ENCODE measurements at regions not wholly inside any gene's neighbourhood (a gene's known extent, or its start where the extent isn't known, plus 50 kb on each side); places are given as distances from the start of the nearest gene placed in this dataset.
"Not testable (repeated sequence)": the region's sequence is repeated elsewhere in the genome, so short reads cannot be mapped to it uniquely, and the experiment has no call there.

GRCh38 chr17:83159204-83160049 lies 80.0 kb downstream of the METRNL start:
- DNase-seq = no peak

GRCh38 chr17:83160443-83161297 lies 81.3 kb downstream of the METRNL start:
- no peak for DNase-seq

- DNase-seq = no peak
Observed at GRCh38 chr17:83161298-83162034, 82.1 kb downstream of the METRNL start.

GRCh38 chr17:83162035-83162745 lies 82.8 kb downstream of the METRNL start:
- no peak for DNase-seq

GRCh38 chr17:83164490-83164889 lies 85.1 kb downstream of the METRNL start:
- no peak for DNase-seq

GRCh38 chr17:83170571-83171260 lies 91.3 kb downstream of the METRNL start:
- no peak for DNase-seq

- no peak for DNase-seq
Observed at GRCh38 chr17:83171661-83172060, 92.3 kb downstream of the METRNL start.

GRCh38 chr17:83172099-83172498 lies 92.7 kb downstream of the METRNL start:
- not testable (repeated sequence) for DNase-seq

GRCh38 chr17:83172646-83173045 lies 93.2 kb downstream of the METRNL start:
- DNase-seq = not testable (repeated sequence)

GRCh38 chr17:83173180-83173913 lies 93.9 kb downstream of the METRNL start:
- DNase-seq = not testable (repeated sequence)

GRCh38 chr17:83173914-83174361 lies 94.5 kb downstream of the METRNL start:
- DNase-seq = no peak

- no peak for DNase-seq
Observed at GRCh38 chr17:83174362-83175118, 95.1 kb downstream of the METRNL start.

GRCh38 chr17:83175119-83175821 lies 95.9 kb downstream of the METRNL start:
- no peak for DNase-seq

GRCh38 chr17:83175822-83176622 lies 96.6 kb downstream of the METRNL start:
- DNase-seq = no peak

- no peak for DNase-seq
Observed at GRCh38 chr17:83176623-83177583, 97.5 kb downstream of the METRNL start.

GRCh38 chr17:83177611-83178532 lies 98.5 kb downstream of the METRNL start:
- no peak for DNase-seq

Data from activated CD4-positive, alpha-beta T cell treated with anti-CD3 and anti-CD28 coated beads, Interleukin-2, amount 50 U/mL, for 4 hours (primary cell).